GM12878 (cell line): ENCODE measurements at regions not wholly inside any gene's neighbourhood (a gene's known extent, or its start where the extent isn't known, plus 50 kb on each side); places are given as distances from the start of the nearest gene placed in this dataset.

Experiments
- ATAC-seq: fragments of 200-7000 bp; cut with Tn5 transposase; 3 replicates; pipeline ENCODE4 v1.9.1; 2020; ENCODE audit warnings: mild to moderate bottlenecking, moderate library complexity
- BruUV-seq: library from RNA; stranded (reverse); fragments of 400-500 nt; replicated peaks from 2 replicates; lab custom pipeline; 2021; lab: Mats Ljungman, UMichigan
- CTCF ChIA-PET: fragments of 300-600 bp; sonication (Branson Sonifier 250); formaldehyde crosslinking; extraction: SDS; loops from one replicate; lab custom pipeline; 2021; ENCODE audit warnings: inconsistent platforms; lab: Yijun Ruan, JAX
- POLR2A ChIA-PET: fragments of 350-600 bp; formaldehyde crosslinking; extraction: SDS; loops from one replicate; lab custom pipeline; 2021; ENCODE audit warnings: inconsistent platforms; lab: Charles Lee
- RAD21 ChIA-PET: fragments of 300-600 bp; sonication (Branson Sonifier 250); formaldehyde crosslinking; loops from one replicate; lab custom pipeline; 2023; ENCODE audit warnings: antibody characterized with exemption; ENCODE audit not compliant: unreplicated experiment; lab: Charles Lee
- SMC1A ChIA-PET: fragments of 300-600 bp; sonication (Branson Sonifier 250); formaldehyde crosslinking; loops from one replicate; lab custom pipeline; 2023; ENCODE audit not compliant: unreplicated experiment, uncharacterized antibody; lab: Charles Lee
- DNase-seq: peaks from one replicate; pipeline ENCODE4 v3.0.0-alpha.2; 2011; ENCODE audit warnings: low read depth, low spot score
- FAIRE-seq: peaks from 3 replicates; lab custom pipeline; 2011; peaks lifted over from hg19 to GRCh38; lab: Jason Lieb, UNC
- H2AFZ ChIP-seq: 2 replicates; pipeline ENCODE4 v1.6.0; 2011; ENCODE audit warnings: low read depth, low read length, control low read depth; ENCODE audit not compliant: control insufficient read depth
- H3K27ac ChIP-seq: 2 replicates; pipeline ENCODE4 v1.5.1; 2011; ENCODE audit warnings: control low read depth; ENCODE audit not compliant: control insufficient read depth, insufficient read depth
- H3K27me3 ChIP-seq, 2 experiments: replicated peaks in 1 of 2; 2 replicates each; pipeline versions ENCODE4 v1.6.0 to v1.6.1; 2011; ENCODE audit warnings: low read length in 1 of 2; ENCODE audit not compliant: control insufficient read depth in 2 of 2, insufficient read depth in 2 of 2
- H3K36me3 ChIP-seq, 2 experiments: 2 replicates each; pipeline ENCODE4 v1.5.1; 2011; ENCODE audit warnings: low read length in 1 of 2; ENCODE audit not compliant: control insufficient read depth in 2 of 2, insufficient read depth in 2 of 2
- H3K4me1 ChIP-seq: 2 replicates; pipeline ENCODE4 v1.6.1; 2011; ENCODE audit warnings: mild to moderate bottlenecking, low read length, moderate library complexity, mixed read lengths; ENCODE audit not compliant: control insufficient read depth, insufficient read depth
- H3K4me2 ChIP-seq: 2 replicates; pipeline ENCODE4 v1.6.0; 2011; ENCODE audit warnings: control low read depth; ENCODE audit not compliant: control insufficient read depth, insufficient read depth
- H3K4me3 ChIP-seq: fragments of 200-600 bp; sonication (generic); 2 replicates; pipeline ENCODE4 v1.5.1; 2016
- H3K79me2 ChIP-seq: 2 replicates; pipeline ENCODE4 v1.6.0; 2011; ENCODE audit warnings: low read length; ENCODE audit not compliant: control insufficient read depth, insufficient read depth
- H3K9ac ChIP-seq: 2 replicates; pipeline ENCODE4 v1.8.0; 2011; ENCODE audit warnings: low read length, control low read depth, mixed read lengths; ENCODE audit not compliant: control insufficient read depth, insufficient read depth
- H3K9me3 ChIP-seq: replicated peaks from 3 replicates; pipeline ENCODE4 v1.5.1; 2011; ENCODE audit warnings: mild to moderate bottlenecking, low read length; ENCODE audit not compliant: control insufficient read depth, insufficient read depth
- H4K20me1 ChIP-seq: 2 replicates; pipeline ENCODE4 v1.6.0; 2011; ENCODE audit not compliant: control insufficient read depth, insufficient read depth
- BMI1 ChIP-seq: fragments of 450-650 bp; IDR thresholded peaks from 2 replicates; pipeline ENCODE4 v1.6.1; 2016; ENCODE audit warnings: mild to moderate bottlenecking, moderate library complexity, borderline replicate concordance
- FOXM1 ChIP-seq: IDR thresholded peaks from 2 replicates; pipeline ENCODE4 v1.6.1; 2012; ENCODE audit warnings: low read depth, mild to moderate bottlenecking, inconsistent platforms, low read length, moderate library complexity
- JUNB ChIP-seq: IDR thresholded peaks from 2 replicates; pipeline ENCODE4 v1.6.1; 2016; ENCODE audit warnings: antibody characterized with exemption, mild to moderate bottlenecking
- MTA2 ChIP-seq: fragments of 450-650 bp; IDR thresholded peaks from 2 replicates; pipeline ENCODE4 v1.6.1; 2016; ENCODE audit warnings: low read depth, mild to moderate bottlenecking, moderate library complexity
- NFIC ChIP-seq: IDR thresholded peaks from 2 replicates; pipeline ENCODE4 v1.6.1; 2012; ENCODE audit warnings: low read depth, mild to moderate bottlenecking, inconsistent platforms, low read length, moderate library complexity
- NFYA ChIP-seq: IDR thresholded peaks from 2 replicates; pipeline ENCODE4 v1.6.1; 2011; ENCODE audit warnings: low read depth, mild to moderate bottlenecking, low read length, improper control_type of control experiment, borderline replicate concordance
- NR2F1 ChIP-seq: fragments of 450-650 bp; conservative IDR thresholded peaks from 2 replicates; pipeline ENCODE4 v1.6.1; 2017; ENCODE audit warnings: mild to moderate bottlenecking
- PAX5 ChIP-seq: IDR thresholded peaks from 2 replicates; pipeline ENCODE4 v1.6.1; 2011; ENCODE audit warnings: low read depth, low read length, borderline replicate concordance
- SMAD5 ChIP-seq: IDR thresholded peaks from 2 replicates; pipeline ENCODE4 v1.6.1; 2016; ENCODE audit warnings: antibody characterized with exemption, low read depth
- WGBS: methylation state at CpG from one replicate; pipeline ENCODE4 v1.1.6; 2016; ENCODE audit warnings: low lambda C conversion rate; ENCODE audit not compliant: insufficient replicate concordance, insufficient coverage; ENCODE audit errors: missing lambda C conversion rate; 5-methylcytosine and 5-hydroxymethylcytosine counted together
- in situ Hi-C: fragments of 300-500 bp; cut with MboI; formaldehyde crosslinking; loops from 9 replicates; pipeline ENCODE4 v1.14.3; 2018; ENCODE audit warnings: mixed read lengths
- intact Hi-C: fragments of 100-400 bp; cut with micrococcal nuclease; formaldehyde crosslinking; loops from one replicate; pipeline ENCODE4 v1.14.2; 2022; ENCODE audit not compliant: unreplicated experiment
- TF ChIP-seq, protein P1 (sequence below): IDR thresholded peaks from 2 replicates; pipeline ENCODE4 v1.6.1; 2011; ENCODE audit warnings: mild to moderate bottlenecking, low read depth, low read length, moderate library complexity; ENCODE audit not compliant: insufficient replicate concordance

DNA sequence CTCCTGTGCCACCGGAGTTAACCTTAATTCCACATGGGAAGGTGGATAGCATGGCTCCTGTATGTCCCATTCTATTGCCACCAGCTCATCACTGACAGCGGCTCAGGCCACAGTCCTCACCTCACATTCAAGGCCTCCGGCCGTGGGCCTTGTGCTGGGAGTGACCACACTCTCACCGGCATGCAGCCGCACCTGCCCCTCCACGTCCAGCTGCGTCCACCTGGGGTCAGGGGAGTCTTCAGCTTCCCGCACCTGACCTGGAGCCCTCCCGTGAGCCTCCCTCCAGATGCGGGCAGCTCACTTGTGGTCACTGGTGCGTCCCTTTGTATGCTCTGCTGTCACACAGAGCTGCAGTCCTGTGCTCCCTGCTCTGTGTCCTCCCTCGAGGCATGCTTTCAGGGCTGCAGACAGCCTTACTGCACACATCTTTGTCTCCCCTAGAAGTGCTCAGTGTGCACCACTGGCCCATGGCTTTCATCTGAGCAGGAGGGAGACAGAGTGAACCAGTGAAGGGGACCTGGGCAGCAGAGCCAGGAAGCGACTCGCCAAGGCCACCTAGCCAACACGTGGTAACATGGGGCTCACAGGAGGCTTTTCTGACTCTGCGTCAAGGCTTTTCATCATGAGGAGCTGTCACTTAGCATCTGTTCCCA, 210.1 kb downstream of the ERCC6L2 start:
- Histone ChIP-seq H3K4me1 (no peaks in the 10 kb centered on the region), H3K9ac (no peak overlapping the region), H3K27ac (no peak overlapping the region), H2AFZ (no peak overlapping the region), H3K36me3 (no peaks in the 10 kb centered on the region), H3K4me3 (no peak overlapping the region), H3K27me3 (peaks cover 0 to under 1% of the 10 kb centered on the region in 2 experiments; a peak in 2 of 4 replicates), H4K20me1 (no peaks in the 10 kb centered on the region), H3K79me2 (no peaks in the 10 kb centered on the region), H3K4me2 (no peak overlapping the region), H3K9me3 (no peaks in the 10 kb centered on the region)
- POLR2A ChIA-PET: no interaction called here
- SMC1A ChIA-PET: interaction anchor here (0.9 to 1.1 kb wide), 2 partner anchors 26 to 90 kb away, joined by 3 read pairs; no protein-coding TSS in a partner anchor
- intact Hi-C loops: no loop called here
- 43% methylated on average over 17 of the region's 17 CpGs for WGBS
- DNase-seq (no peak), ATAC-seq (no peak), FAIRE-seq (no peak)
- in situ Hi-C loops: no loop called here
- BruUV-seq: no TSS peak
- RAD21 ChIA-PET: no interaction called here
- TF ChIP-seq JUNB (no peak), MTA2 (no peak), SMAD5 (no peak), NFIC (no peak), FOXM1 (no peak), BMI1 (no peak), PAX5 (no peak), NFYA (no peak), NR2F1 (no peak)
- TF ChIP-seq, protein P1, sequence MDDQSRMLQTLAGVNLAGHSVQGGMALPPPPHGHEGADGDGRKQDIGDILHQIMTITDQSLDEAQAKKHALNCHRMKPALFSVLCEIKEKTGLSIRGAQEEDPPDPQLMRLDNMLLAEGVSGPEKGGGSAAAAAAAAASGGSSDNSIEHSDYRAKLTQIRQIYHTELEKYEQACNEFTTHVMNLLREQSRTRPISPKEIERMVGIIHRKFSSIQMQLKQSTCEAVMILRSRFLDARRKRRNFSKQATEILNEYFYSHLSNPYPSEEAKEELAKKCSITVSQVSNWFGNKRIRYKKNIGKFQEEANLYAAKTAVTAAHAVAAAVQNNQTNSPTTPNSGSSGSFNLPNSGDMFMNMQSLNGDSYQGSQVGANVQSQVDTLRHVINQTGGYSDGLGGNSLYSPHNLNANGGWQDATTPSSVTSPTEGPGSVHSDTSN: no peak
- CTCF ChIA-PET: no interaction called here
